ENCODE measurements at regions not wholly inside any gene's neighbourhood (a gene's known extent, or its start where the extent isn't known, plus 50 kb on each side); places are given as distances from the start of the nearest gene placed in this dataset.

DNA sequence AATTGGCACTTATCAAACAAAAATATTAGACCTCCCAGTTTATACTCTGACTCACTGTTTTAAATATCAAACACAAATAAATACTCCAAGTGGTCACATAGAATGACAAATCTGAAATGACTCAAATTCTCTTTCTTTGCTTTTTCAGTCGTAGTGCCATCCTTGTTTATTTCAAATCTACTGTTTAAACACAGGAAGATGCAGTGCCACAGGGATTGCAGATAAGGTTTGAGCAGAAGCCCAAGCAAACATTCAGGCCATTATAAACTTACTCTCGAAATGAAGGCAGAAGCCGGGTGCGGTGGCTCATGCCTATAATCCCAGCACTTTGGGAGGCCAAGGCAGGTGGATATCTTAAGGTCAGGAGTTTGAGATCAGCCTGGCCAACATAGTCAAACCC, 255.4 kb upstream of the PLXNA2 start:
- intact Hi-C loops (cut with micrococcal nuclease; ENCODE audit: unreplicated experiment) = no loop called here
- Histone ChIP-seq H3K79me2 (ENCODE audit: insufficient read depth, low read depth, low read length) (no peaks in the 10 kb centered on the region), H3K4me2 (ENCODE audit: low read length) (no peak overlapping the region), H2AFZ (ENCODE audit: low read length) (no peak overlapping the region), H3K27ac (ENCODE audit: low read depth, low read length, poor library complexity, severe bottlenecking) (no peak overlapping the region), H3K9me2 (ENCODE audit: insufficient read depth, low read length) (no peaks in the 10 kb centered on the region), H4K20me1 (ENCODE audit: insufficient read depth, low read length) (no peaks in the 10 kb centered on the region), H3K36me3 (ENCODE audit: insufficient read depth, low read length) (no peaks in the 10 kb centered on the region), H3K4me3 (ENCODE audit: low read depth, low read length, poor library complexity, severe bottlenecking) (no peak overlapping the region), H3K9me3 (ENCODE audit: low read length) (no peaks in the 10 kb centered on the region), H3K4me1 (ENCODE audit: insufficient read depth, low read length, poor library complexity, severe bottlenecking) (no peaks in the 10 kb centered on the region)
- TF ChIP-seq, protein P1, sequence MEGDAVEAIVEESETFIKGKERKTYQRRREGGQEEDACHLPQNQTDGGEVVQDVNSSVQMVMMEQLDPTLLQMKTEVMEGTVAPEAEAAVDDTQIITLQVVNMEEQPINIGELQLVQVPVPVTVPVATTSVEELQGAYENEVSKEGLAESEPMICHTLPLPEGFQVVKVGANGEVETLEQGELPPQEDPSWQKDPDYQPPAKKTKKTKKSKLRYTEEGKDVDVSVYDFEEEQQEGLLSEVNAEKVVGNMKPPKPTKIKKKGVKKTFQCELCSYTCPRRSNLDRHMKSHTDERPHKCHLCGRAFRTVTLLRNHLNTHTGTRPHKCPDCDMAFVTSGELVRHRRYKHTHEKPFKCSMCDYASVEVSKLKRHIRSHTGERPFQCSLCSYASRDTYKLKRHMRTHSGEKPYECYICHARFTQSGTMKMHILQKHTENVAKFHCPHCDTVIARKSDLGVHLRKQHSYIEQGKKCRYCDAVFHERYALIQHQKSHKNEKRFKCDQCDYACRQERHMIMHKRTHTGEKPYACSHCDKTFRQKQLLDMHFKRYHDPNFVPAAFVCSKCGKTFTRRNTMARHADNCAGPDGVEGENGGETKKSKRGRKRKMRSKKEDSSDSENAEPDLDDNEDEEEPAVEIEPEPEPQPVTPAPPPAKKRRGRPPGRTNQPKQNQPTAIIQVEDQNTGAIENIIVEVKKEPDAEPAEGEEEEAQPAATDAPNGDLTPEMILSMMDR (conservative IDR thresholded peaks at IDR 0.05; ENCODE audit: low read length) = no peak
- TF ChIP-seq EZH2phosphoT487 (IDR thresholded peaks at IDR 0.05; ENCODE audit: borderline replicate concordance, low read depth, low read length) = no peak
- ChIA-PET CTCF (ENCODE audit: unreplicated experiment) (no interaction called here), POLR2A (no interaction called here)
- BruUV-seq (replicated peaks) = no TSS peak
- DNase-seq (ENCODE audit: low spot score) = no peak

DNA sequence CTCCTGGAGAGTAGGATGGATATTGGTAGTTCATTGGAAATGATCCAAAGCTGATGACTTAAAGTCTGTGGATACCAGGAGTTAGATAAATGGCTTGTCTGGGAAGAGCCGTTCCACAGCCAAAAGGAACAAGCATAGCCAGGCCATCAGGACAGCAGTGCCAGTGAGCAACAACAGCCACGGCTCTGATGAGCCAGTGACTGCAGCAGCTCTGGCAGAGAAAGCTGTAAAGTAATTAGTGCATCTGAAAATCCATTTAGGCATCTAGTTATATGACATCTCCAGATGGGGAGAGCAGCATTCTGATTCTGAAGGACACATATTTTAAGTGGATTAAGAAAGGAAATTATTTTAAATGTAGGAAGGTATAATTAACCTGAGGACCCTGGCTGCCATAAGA, 256.2 kb upstream of the PLXNA2 start:
- Histone ChIP-seq H3K9me3 (ENCODE audit: low read length) (no peaks in the 10 kb centered on the region), H3K27ac (ENCODE audit: low read depth, low read length, poor library complexity, severe bottlenecking) (no peak overlapping the region), H4K20me1 (ENCODE audit: insufficient read depth, low read length) (no peaks in the 10 kb centered on the region), H3K36me3 (ENCODE audit: insufficient read depth, low read length) (no peaks in the 10 kb centered on the region), H3K4me2 (ENCODE audit: low read length) (no peak overlapping the region), H3K79me2 (ENCODE audit: insufficient read depth, low read depth, low read length) (no peaks in the 10 kb centered on the region), H2AFZ (ENCODE audit: low read length) (no peak overlapping the region), H3K9me2 (ENCODE audit: insufficient read depth, low read length) (no peaks in the 10 kb centered on the region), H3K4me1 (ENCODE audit: insufficient read depth, low read length, poor library complexity, severe bottlenecking) (no peaks in the 10 kb centered on the region), H3K4me3 (ENCODE audit: low read depth, low read length, poor library complexity, severe bottlenecking) (no peak overlapping the region)
- no peak for DNase-seq (ENCODE audit: low spot score)
- intact Hi-C loops (cut with micrococcal nuclease; ENCODE audit: unreplicated experiment) = no loop called here
- BruUV-seq (replicated peaks) = no TSS peak
- POLR2A ChIA-PET = no interaction called here
- CTCF ChIA-PET (ENCODE audit: unreplicated experiment) = no interaction called here
- TF ChIP-seq, protein P1 (conservative IDR thresholded peaks at IDR 0.05; ENCODE audit: low read length) = no peak
- TF ChIP-seq EZH2phosphoT487 (IDR thresholded peaks at IDR 0.05; ENCODE audit: borderline replicate concordance, low read depth, low read length) = no peak

DNA sequence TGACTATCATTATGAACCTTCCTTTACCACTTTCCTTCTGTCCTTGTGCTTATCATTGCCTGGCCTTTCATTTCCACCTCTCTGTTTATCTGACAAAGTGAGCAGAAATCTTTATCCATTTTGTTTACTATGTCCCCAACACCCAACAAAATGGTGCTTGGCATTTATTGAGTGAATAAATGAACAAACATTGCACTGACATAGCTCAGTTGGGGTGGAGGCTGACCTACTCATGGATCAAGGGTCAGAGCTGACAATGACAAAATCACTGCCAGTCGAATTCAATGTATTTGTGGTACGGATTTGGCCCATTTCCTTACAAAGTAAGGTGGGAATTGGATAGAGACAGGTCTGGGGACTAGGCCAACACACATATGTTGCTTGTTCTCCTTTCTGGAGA, 257.4 kb upstream of the PLXNA2 start:
- no peak overlapping the region for H3K4me2 ChIP-seq (ENCODE audit: low read length)
- POLR2A ChIA-PET = no interaction called here
- DNase-seq (ENCODE audit: low spot score) = no peak
- BruUV-seq (replicated peaks) = no TSS peak
- H3K9me2 ChIP-seq (ENCODE audit: insufficient read depth, low read length) = no peaks in the 10 kb centered on the region
- TF ChIP-seq, protein P1 (conservative IDR thresholded peaks at IDR 0.05; ENCODE audit: low read length) = no peak
- TF ChIP-seq EZH2phosphoT487 (IDR thresholded peaks at IDR 0.05; ENCODE audit: borderline replicate concordance, low read depth, low read length) = no peak
- no peaks in the 10 kb centered on the region for H4K20me1 ChIP-seq (ENCODE audit: insufficient read depth, low read length)
- H3K9me3 ChIP-seq (ENCODE audit: low read length) = no peaks in the 10 kb centered on the region
- no peak overlapping the region for H3K27ac ChIP-seq (ENCODE audit: low read depth, low read length, poor library complexity, severe bottlenecking)
- no peaks in the 10 kb centered on the region for H3K36me3 ChIP-seq (ENCODE audit: insufficient read depth, low read length)
- CTCF ChIA-PET (ENCODE audit: unreplicated experiment) = no interaction called here
- H3K4me1 ChIP-seq (ENCODE audit: insufficient read depth, low read length, poor library complexity, severe bottlenecking) = no peaks in the 10 kb centered on the region
- no peak overlapping the region for H3K4me3 ChIP-seq (ENCODE audit: low read depth, low read length, poor library complexity, severe bottlenecking)
- no peak overlapping the region for H2AFZ ChIP-seq (ENCODE audit: low read length)
- no peaks in the 10 kb centered on the region for H3K79me2 ChIP-seq (ENCODE audit: insufficient read depth, low read depth, low read length)
- intact Hi-C loops (cut with micrococcal nuclease; ENCODE audit: unreplicated experiment) = no loop called here
